K562 (cell line): ENCODE measurements at regions not wholly inside any gene's neighbourhood (a gene's known extent, or its start where the extent isn't known, plus 50 kb on each side); places are given as distances from the start of the nearest gene placed in this dataset.

ENCODE experiments used
- ATAC-seq: fragments of 200-7000 bp; cut with Tn5 transposase; 3 replicates; pipeline ENCODE4 v1.9.1; 2020; ENCODE audit warnings: moderate library complexity
- BruUV-seq: library from RNA; stranded (reverse); fragments of 400-500 nt; replicated peaks from 2 replicates; lab custom pipeline; 2021; lab: Mats Ljungman, UMichigan
- CTCF ChIA-PET: fragments of 300-600 bp; formaldehyde crosslinking; extraction: SDS; loops from one replicate; lab custom pipeline; 2021; ENCODE audit warnings: low intra/inter-chr PET ratio; lab: Yijun Ruan, JAX
- POLR2A ChIA-PET: fragments of 300-600, 350-650 bp; sonication (Branson Sonifier 250); formaldehyde crosslinking; extraction: SDS; loops from one replicate; lab custom pipeline; 2021; ENCODE audit warnings: antibody characterized with exemption, inconsistent platforms; lab: Yijun Ruan, JAX
- DNase-seq, 4 experiments: peaks; one replicate each; pipeline versions ENCODE4 v3.0.0 to v3.0.0-alpha.2; 2011 to 2018; ENCODE audit warnings: low spot score in 3 of 4, mixed read lengths in 3 of 4; ENCODE audit errors: extremely low read depth in 1 of 4
- FAIRE-seq: peaks from 2 replicates; lab custom pipeline; 2011; peaks lifted over from hg19 to GRCh38; lab: Jason Lieb, UNC
- H2AFZ ChIP-seq: 2 replicates; pipeline ENCODE4 v1.6.0; 2011; ENCODE audit warnings: low read depth, low read length, control low read depth, inconsistent platforms
- H3K27ac ChIP-seq: fragments of 200-600 bp; 3 replicates; pipeline ENCODE4 v1.8.0; 2011; ENCODE audit warnings: low read depth, mild to moderate bottlenecking, control low read depth, inconsistent platforms, low read length, moderate library complexity, mixed read lengths; ENCODE audit errors: extremely low read depth
- H3K27me3 ChIP-seq, 2 experiments: fragments of 300-600 bp in 1 of 2; 2 replicates in 1 of 2; 3 replicates in 1 of 2; pipeline versions ENCODE4 v1.6.0 to v1.8.0; 2011; ENCODE audit warnings: inconsistent platforms in 2 of 2, low read length in 2 of 2, mild to moderate bottlenecking in 1 of 2, mixed read lengths in 1 of 2, moderate library complexity in 1 of 2; ENCODE audit not compliant: control insufficient read depth in 2 of 2, insufficient read depth in 2 of 2
- H3K36me3 ChIP-seq: fragments of 300-600 bp; 3 replicates; pipeline ENCODE4 v1.8.0; 2011; ENCODE audit warnings: mild to moderate bottlenecking, low read length, inconsistent platforms; ENCODE audit not compliant: control insufficient read depth, insufficient read depth
- H3K4me1 ChIP-seq, 2 experiments: fragments of 200-600 bp in 1 of 2; replicated peaks in 1 of 2; 2 replicates in 1 of 2; 3 replicates in 1 of 2; pipeline versions ENCODE4 v1.5.1 to v1.8.0; 2011; ENCODE audit warnings: inconsistent platforms in 2 of 2, low read length in 2 of 2, mild to moderate bottlenecking in 1 of 2, mixed read lengths in 1 of 2, moderate library complexity in 1 of 2; ENCODE audit not compliant: control insufficient read depth in 2 of 2, insufficient read depth in 2 of 2
- H3K4me2 ChIP-seq: 2 replicates; pipeline ENCODE4 v1.6.1; 2011; ENCODE audit warnings: low read length, control low read depth, inconsistent platforms, mixed read lengths; ENCODE audit not compliant: insufficient read depth
- H3K4me3 ChIP-seq: fragments of 200-600 bp; sonication (generic), shearing (Covaris generic); 2 replicates; pipeline ENCODE4 v1.5.1; 2016; ENCODE audit warnings: control low read depth, inconsistent platforms
- H3K79me2 ChIP-seq: fragments of 200-600 bp; 3 replicates; pipeline ENCODE4 v1.8.0; 2011; ENCODE audit warnings: low read length, inconsistent platforms; ENCODE audit not compliant: control insufficient read depth, insufficient read depth
- H3K9ac ChIP-seq, 2 experiments: 2 replicates each; pipeline versions ENCODE4 v1.6.0 to v1.6.1; 2011; ENCODE audit warnings: low read depth in 2 of 2, low read length in 2 of 2, control low read depth in 1 of 2, inconsistent platforms in 1 of 2, mild to moderate bottlenecking in 1 of 2, mixed read lengths in 1 of 2; ENCODE audit not compliant: insufficient read depth in 1 of 2
- H3K9me1 ChIP-seq: one replicate; pipeline ENCODE4 v1.6.0; 2011; ENCODE audit warnings: inconsistent platforms, mild to moderate bottlenecking, low read length, moderate library complexity; ENCODE audit not compliant: control insufficient read depth, insufficient read depth
- H3K9me3 ChIP-seq: replicated peaks from 2 replicates; pipeline ENCODE4 v1.5.1; 2011; ENCODE audit warnings: low read depth, low read length, inconsistent platforms; ENCODE audit not compliant: control insufficient read depth, insufficient read depth
- H4K20me1 ChIP-seq: replicated peaks from 2 replicates; pipeline ENCODE4 v1.6.1; 2011; ENCODE audit warnings: low read length, inconsistent platforms, mixed read lengths; ENCODE audit not compliant: control insufficient read depth, insufficient read depth
- ATF1 ChIP-seq, 2 experiments: fragments of 450-650 bp in 1 of 2; IDR thresholded peaks; 2 replicates each; pipeline ENCODE4 v1.6.1; 2016; ENCODE audit warnings: missing compliant biosample characterization in 1 of 2, missing genetic modification characterization in 1 of 2
- CAMTA2 ChIP-seq: fragments of 250-450 bp; sonication (Bioruptor Pico); conservative IDR thresholded peaks from 2 replicates; pipeline ENCODE4 v1.5.1; 2022
- GABPB2 ChIP-seq: fragments of 250-450 bp; sonication (Bioruptor Pico); conservative IDR thresholded peaks from 2 replicates; pipeline ENCODE4 v1.5.1; 2021; ENCODE audit warnings: mild to moderate bottlenecking
- HIVEP1 ChIP-seq: fragments of 250-450 bp; sonication (Bioruptor Pico); IDR thresholded peaks from 2 replicates; pipeline ENCODE4 v1.4.0; 2020; ENCODE audit warnings: mild to moderate bottlenecking
- TAF15 ChIP-seq: fragments of 200-400 bp; formaldehyde crosslinking; IDR thresholded peaks from 2 replicates; pipeline ENCODE4 v1.6.1; 2017; ENCODE audit warnings: mild to moderate bottlenecking, low read depth, low read length, moderate library complexity
- ZNF408 ChIP-seq: fragments of 250-450 bp; sonication (Bioruptor Pico); IDR thresholded peaks from 2 replicates; pipeline ENCODE4 v1.4.0; 2020; ENCODE audit warnings: low read depth, mild to moderate bottlenecking, moderate library complexity
- ZNF764 ChIP-seq: fragments of 250-450 bp; sonication (Bioruptor Pico); IDR thresholded peaks from 2 replicates; pipeline ENCODE4 v1.4.0; 2020; ENCODE audit warnings: low read depth, mild to moderate bottlenecking, moderate library complexity
- WGBS: fragments of 100-300 bp; shearing (Covaris generic); methylation state at CpG from one replicate; pipeline ENCODE4 v1.1.6; 2016; ENCODE audit warnings: low coverage, mixed read lengths; ENCODE audit not compliant: insufficient coverage; ENCODE audit errors: missing lambda C conversion rate; 5-methylcytosine and 5-hydroxymethylcytosine counted together
- in situ Hi-C: fragments of 300-500 bp; cut with MboI; formaldehyde crosslinking; loops from 4 replicates; pipeline ENCODE4 v1.15.0; 2018; ENCODE audit warnings: inconsistent platforms, mixed read lengths
- intact Hi-C: fragments of 100-400 bp; cut with micrococcal nuclease; formaldehyde crosslinking; loops from 2 replicates; pipeline ENCODE4 v1.14.2; 2022
- TF ChIP-seq, protein P1 (sequence below), 2 experiments: fragments of 450-650 bp in 1 of 2; sonication (generic) in 1 of 2; formaldehyde crosslinking in 1 of 2; IDR thresholded peaks in 1 of 2; conservative IDR thresholded peaks in 1 of 2; 2 replicates each; pipeline versions ENCODE4 v1.6.1 to v1.8.1; 2016 to 2023; ENCODE audit warnings: mild to moderate bottlenecking in 2 of 2, moderate library complexity in 2 of 2, inconsistent platforms in 1 of 2, missing genetic modification reagents in 1 of 2

DNA sequence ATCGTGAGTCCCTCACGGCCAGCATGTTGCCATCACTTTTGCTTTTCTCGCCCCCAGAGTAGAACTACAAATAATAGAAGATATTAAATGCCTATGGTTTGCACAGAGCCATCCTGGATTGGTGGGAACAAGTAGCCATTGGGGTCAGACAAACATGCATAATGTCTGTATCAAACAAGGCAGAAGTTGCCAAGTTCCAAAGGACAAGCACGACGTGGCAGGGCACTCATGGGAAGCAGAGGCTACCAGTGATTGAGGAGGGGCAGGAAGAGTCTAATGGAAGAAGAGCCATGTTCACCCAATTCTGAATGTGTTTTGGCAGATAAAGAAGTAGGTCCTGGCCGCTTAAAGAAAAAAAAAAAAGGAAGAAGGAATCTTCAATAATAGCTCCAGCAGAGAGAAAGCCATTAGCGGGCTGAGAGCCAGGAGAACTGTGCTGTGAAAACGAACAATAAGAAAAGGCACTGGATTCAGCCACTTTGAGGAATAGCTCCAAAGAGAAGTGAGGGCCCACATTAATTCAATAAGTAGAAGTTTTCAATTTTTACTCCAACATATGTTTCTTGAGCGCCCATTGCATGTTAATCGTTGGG is 153.7 kb upstream of the ADCY2 start:
- H3K27me3 ChIP-seq: no peaks in the 10 kb centered on the region
- H4K20me1 ChIP-seq: no peaks in the 10 kb centered on the region
- no peaks in the 10 kb centered on the region for H3K79me2 ChIP-seq
- intact Hi-C loops: no loop called here
- in situ Hi-C loops: no loop called here
- TF ChIP-seq, protein P1, sequence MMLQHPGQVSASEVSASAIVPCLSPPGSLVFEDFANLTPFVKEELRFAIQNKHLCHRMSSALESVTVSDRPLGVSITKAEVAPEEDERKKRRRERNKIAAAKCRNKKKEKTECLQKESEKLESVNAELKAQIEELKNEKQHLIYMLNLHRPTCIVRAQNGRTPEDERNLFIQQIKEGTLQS (IDR thresholded peaks at IDR 0.05): no peak
- TF ChIP-seq, protein P1 (CRISPR knock-in tag; conservative IDR thresholded peaks at IDR 0.05): no peak
- TF ChIP-seq HIVEP1 (CRISPR knock-in tag): no peak
- TF ChIP-seq ATF1 (CRISPR knock-in tag; IDR thresholded peaks at IDR 0.05): no peak
- no peak for TF ChIP-seq ATF1 (tag; IDR thresholded peaks at IDR 0.05)
- no peak for TF ChIP-seq GABPB2 (CRISPR knock-in tag)
- TF ChIP-seq CAMTA2 (CRISPR knock-in tag): no peak
- no peak for TF ChIP-seq TAF15
- TF ChIP-seq ZNF408: no peak
- TF ChIP-seq ZNF764 (CRISPR knock-in tag): no peak
- TF ChIP-seq, all 486 proteins: peak for 0
- BruUV-seq: no TSS peak
- FAIRE-seq (no peak), DNase-seq (no peak), ATAC-seq (no peak)
- Histone ChIP-seq H3K9me1 (no peaks in the 10 kb centered on the region), H2AFZ (no peak overlapping the region), H3K4me1 (no peaks in the 10 kb centered on the region), H3K4me2 (no peak overlapping the region), H3K9ac (no peak overlapping the region), H3K9me3 (no peaks in the 10 kb centered on the region), H3K36me3 (no peaks in the 10 kb centered on the region), H3K27ac (no peak overlapping the region), H3K4me3 (no peak overlapping the region)
- POLR2A ChIA-PET: no interaction called here
- CTCF ChIA-PET: no interaction called here
- WGBS: 0% methylated on average over 10 of the region's 10 CpGs
